ENCODE measurements at regions not wholly inside any gene's neighbourhood (a gene's known extent, or its start where the extent isn't known, plus 50 kb on each side); places are given as distances from the start of the nearest gene placed in this dataset.

GRCh38 chr9:89778100-89779090 is 173.6 kb downstream of the GADD45G start:
- H3K4me3 ChIP-seq (ENCODE audit: low read length): no peak overlapping the region
- no peak for DNase-seq (ENCODE audit: low read depth, low spot score)

GRCh38 chr9:89779405-89780203 is 174.8 kb downstream of the GADD45G start:
- no peak overlapping the region for H3K4me3 ChIP-seq (ENCODE audit: low read length)
- DNase-seq (ENCODE audit: low read depth, low spot score): no peak

GRCh38 chr9:89780959-89781358 is 176.1 kb downstream of the GADD45G start:
- H3K4me3 ChIP-seq (ENCODE audit: low read length): no peak overlapping the region
- no peak for DNase-seq (ENCODE audit: low read depth, low spot score)

- H3K4me3 ChIP-seq (ENCODE audit: low read length): no peak overlapping the region
- no peak for DNase-seq (ENCODE audit: low read depth, low spot score)
Observed at GRCh38 chr9:89781838-89782540, 177.2 kb downstream of the GADD45G start.

GRCh38 chr9:89786655-89787054 is 181.8 kb downstream of the GADD45G start:
- no peak for DNase-seq (ENCODE audit: low read depth, low spot score)
- no peak overlapping the region for H3K4me3 ChIP-seq (ENCODE audit: low read length)

GRCh38 chr9:89787595-89787994 is 182.8 kb downstream of the GADD45G start:
- no peak overlapping the region for H3K4me3 ChIP-seq (ENCODE audit: low read length)
- DNase-seq (ENCODE audit: low read depth, low spot score): no peak

GRCh38 chr9:89788434-89788833 is 183.6 kb downstream of the GADD45G start:
- no peak overlapping the region for H3K4me3 ChIP-seq (ENCODE audit: low read length)
- no peak for DNase-seq (ENCODE audit: low read depth, low spot score)

GRCh38 chr9:89789922-89790510 is 185.2 kb downstream of the GADD45G start:
- H3K4me3 ChIP-seq (ENCODE audit: low read length): no peak overlapping the region
- no peak for DNase-seq (ENCODE audit: low read depth, low spot score)

- H3K4me3 ChIP-seq (ENCODE audit: low read length): no peak overlapping the region
- DNase-seq (ENCODE audit: low read depth, low spot score): no peak
Observed at GRCh38 chr9:89790542-89791109, 185.8 kb downstream of the GADD45G start.

GRCh38 chr9:89791754-89792153 is 186.9 kb downstream of the GADD45G start:
- DNase-seq (ENCODE audit: low read depth, low spot score): no peak
- H3K4me3 ChIP-seq (ENCODE audit: low read length): no peak overlapping the region

GRCh38 chr9:89792189-89793123 is 187.6 kb downstream of the GADD45G start:
- DNase-seq (ENCODE audit: low read depth, low spot score): no peak
- no peak overlapping the region for H3K4me3 ChIP-seq (ENCODE audit: low read length)

GRCh38 chr9:89793124-89793495 is 188.3 kb downstream of the GADD45G start:
- DNase-seq (ENCODE audit: low read depth, low spot score): no peak

GRCh38 chr9:89793551-89793950 is 188.7 kb downstream of the GADD45G start:
- DNase-seq (ENCODE audit: low read depth, low spot score): no peak
- no peak overlapping the region for H3K4me3 ChIP-seq (ENCODE audit: low read length)

More at GRCh38 chr9:89793124-89793495, 188.3 kb downstream of the GADD45G start:
- no peak overlapping the region for H3K4me3 ChIP-seq (ENCODE audit: low read length)

- no peak overlapping the region for H3K4me3 ChIP-seq (ENCODE audit: low read length)
- DNase-seq (ENCODE audit: low read depth, low spot score): no peak
Observed at GRCh38 chr9:89794918-89795317, 190.1 kb downstream of the GADD45G start.

GRCh38 chr9:89795538-89796195 is 190.9 kb downstream of the GADD45G start:
- no peak for DNase-seq (ENCODE audit: low read depth, low spot score)
- no peak overlapping the region for H3K4me3 ChIP-seq (ENCODE audit: low read length)

- DNase-seq (ENCODE audit: low read depth, low spot score): no peak
- no peak overlapping the region for H3K4me3 ChIP-seq (ENCODE audit: low read length)
Observed at GRCh38 chr9:89796606-89797005, 191.8 kb downstream of the GADD45G start.

- DNase-seq (ENCODE audit: low read depth, low spot score): no peak
- no peak overlapping the region for H3K4me3 ChIP-seq (ENCODE audit: low read length)
Observed at GRCh38 chr9:89797255-89797654, 192.4 kb downstream of the GADD45G start.

Data from Jurkat, Clone E6-1 (cell line).